ENCODE measurements at regions not wholly inside any gene's neighbourhood (a gene's known extent, or its start where the extent isn't known, plus 50 kb on each side); places are given as distances from the start of the nearest gene placed in this dataset.
"Not testable (repeated sequence)": the region's sequence is repeated elsewhere in the genome, so short reads cannot be mapped to it uniquely, and the experiment has no call there.

GRCh38 chr2:133643863-133644262 lies 75.6 kb upstream of the NCKAP5 start:
- TF ChIP-seq, protein P1, sequence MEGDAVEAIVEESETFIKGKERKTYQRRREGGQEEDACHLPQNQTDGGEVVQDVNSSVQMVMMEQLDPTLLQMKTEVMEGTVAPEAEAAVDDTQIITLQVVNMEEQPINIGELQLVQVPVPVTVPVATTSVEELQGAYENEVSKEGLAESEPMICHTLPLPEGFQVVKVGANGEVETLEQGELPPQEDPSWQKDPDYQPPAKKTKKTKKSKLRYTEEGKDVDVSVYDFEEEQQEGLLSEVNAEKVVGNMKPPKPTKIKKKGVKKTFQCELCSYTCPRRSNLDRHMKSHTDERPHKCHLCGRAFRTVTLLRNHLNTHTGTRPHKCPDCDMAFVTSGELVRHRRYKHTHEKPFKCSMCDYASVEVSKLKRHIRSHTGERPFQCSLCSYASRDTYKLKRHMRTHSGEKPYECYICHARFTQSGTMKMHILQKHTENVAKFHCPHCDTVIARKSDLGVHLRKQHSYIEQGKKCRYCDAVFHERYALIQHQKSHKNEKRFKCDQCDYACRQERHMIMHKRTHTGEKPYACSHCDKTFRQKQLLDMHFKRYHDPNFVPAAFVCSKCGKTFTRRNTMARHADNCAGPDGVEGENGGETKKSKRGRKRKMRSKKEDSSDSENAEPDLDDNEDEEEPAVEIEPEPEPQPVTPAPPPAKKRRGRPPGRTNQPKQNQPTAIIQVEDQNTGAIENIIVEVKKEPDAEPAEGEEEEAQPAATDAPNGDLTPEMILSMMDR (IDR thresholded peaks at IDR 0.05), result no peak
- no peak for TF ChIP-seq POLR2A (IDR thresholded peaks at IDR 0.05)
- Histone ChIP-seq H3K4me1 (no peaks in the 10 kb centered on the region), H3K27ac (no peak overlapping the region), H3K36me3 (ENCODE audit: low read depth, missing control alignments) (no peaks in the 10 kb centered on the region), H3K9me3 (no peaks in the 10 kb centered on the region), H3K4me3 (no peak overlapping the region), H3K27me3 (no peaks in the 10 kb centered on the region)
- no peak for DNase-seq
- 93 to 98% methylated on average over 2 of the region's 2 CpGs for WGBS, 2 donors
- intact Hi-C loops (cut with DNase I; ENCODE audit: low total_unique reads), result no loop called here

- H3K9me3 ChIP-seq, result no peaks in the 10 kb centered on the region
- no peak overlapping the region for H3K4me3 ChIP-seq
- H3K27me3 ChIP-seq, result no peaks in the 10 kb centered on the region
- H3K4me1 ChIP-seq, result no peaks in the 10 kb centered on the region
- intact Hi-C loops (cut with DNase I; ENCODE audit: low total_unique reads), result no loop called here
- H3K27ac ChIP-seq, result no peak overlapping the region
- DNase-seq, result no peak
- no peaks in the 10 kb centered on the region for H3K36me3 ChIP-seq (ENCODE audit: low read depth, missing control alignments)
- TF ChIP-seq POLR2A (IDR thresholded peaks at IDR 0.05), result no peak
- TF ChIP-seq, protein P1 (IDR thresholded peaks at IDR 0.05), result no peak
These were observed 76.6 kb upstream of the NCKAP5 start for GRCh38 chr2:133644846-133645245.

DNA sequence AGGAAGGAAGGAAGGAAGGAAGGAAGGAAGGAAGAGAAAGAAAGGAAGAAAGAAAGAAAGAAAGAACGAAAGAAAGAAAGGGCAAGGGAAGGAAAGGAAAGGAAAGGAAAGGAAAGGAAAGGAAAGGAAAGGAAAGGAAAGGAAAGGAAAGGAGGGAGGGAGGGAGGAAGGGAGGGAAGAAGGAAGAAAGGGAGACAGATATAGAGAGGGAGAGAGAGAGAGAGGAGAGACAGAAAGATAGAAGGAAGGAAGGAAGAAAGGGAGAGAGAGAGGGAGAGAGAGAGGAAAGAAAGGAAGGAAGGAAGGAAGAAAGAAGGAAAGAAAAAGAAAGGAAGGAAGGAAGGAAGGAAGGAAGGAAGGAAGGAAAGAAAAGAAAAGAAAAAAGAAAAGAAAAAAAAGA lies 79.1 kb upstream of the NCKAP5 start:
- DNase-seq; intact Hi-C loops (cut with DNase I; ENCODE audit: low total_unique reads); H3K4me1 ChIP-seq; H3K4me3 ChIP-seq; H3K36me3 ChIP-seq (ENCODE audit: low read depth, missing control alignments); H3K27ac ChIP-seq; H3K9me3 ChIP-seq; H3K27me3 ChIP-seq: not testable (repeated sequence)
- 94 to 100% methylated on average over 1 of the region's 1 CpG for WGBS, 2 donors

- H3K27me3 ChIP-seq, result no peaks in the 10 kb centered on the region
- no peak for DNase-seq
- no peaks in the 10 kb centered on the region for H3K9me3 ChIP-seq
- peak overlapping the region in 1 of 2 donors; percentile 21 for H3K27ac ChIP-seq
- TF ChIP-seq, protein P1 (IDR thresholded peaks at IDR 0.05), result no peak
- TF ChIP-seq POLR2A (IDR thresholded peaks at IDR 0.05), result no peak
- H3K4me3 ChIP-seq, result no peak overlapping the region
- H3K36me3 ChIP-seq (ENCODE audit: low read depth, missing control alignments), result no peaks in the 10 kb centered on the region
- 58 to 65% methylated on average over 2 of the region's 2 CpGs for WGBS, 2 donors
- intact Hi-C loops (cut with DNase I; ENCODE audit: low total_unique reads), result no loop called here
- no peaks in the 10 kb centered on the region for H3K4me1 ChIP-seq
These were observed 83.6 kb upstream of the NCKAP5 start for GRCh38 chr2:133651861-133652260.

- Histone ChIP-seq H3K27ac (no peak overlapping the region), H3K4me3 (no peak overlapping the region), H3K36me3 (ENCODE audit: low read depth, missing control alignments) (no peaks in the 10 kb centered on the region), H3K4me1 (no peaks in the 10 kb centered on the region), H3K27me3 (no peaks in the 10 kb centered on the region), H3K9me3 (no peaks in the 10 kb centered on the region)
- no peak for DNase-seq
- TF ChIP-seq POLR2A (IDR thresholded peaks at IDR 0.05), result no peak
- TF ChIP-seq, protein P1 (IDR thresholded peaks at IDR 0.05), result no peak
- intact Hi-C loops (cut with DNase I; ENCODE audit: low total_unique reads), result no loop called here
- WGBS, 2 donors, result 55 to 56% methylated on average over 4 of the region's 4 CpGs
These were observed 84.1 kb upstream of the NCKAP5 start for GRCh38 chr2:133652398-133652797.
